ENCODE measurements at regions not wholly inside any gene's neighbourhood (a gene's known extent, or its start where the extent isn't known, plus 50 kb on each side); places are given as distances from the start of the nearest gene placed in this dataset.

DNA sequence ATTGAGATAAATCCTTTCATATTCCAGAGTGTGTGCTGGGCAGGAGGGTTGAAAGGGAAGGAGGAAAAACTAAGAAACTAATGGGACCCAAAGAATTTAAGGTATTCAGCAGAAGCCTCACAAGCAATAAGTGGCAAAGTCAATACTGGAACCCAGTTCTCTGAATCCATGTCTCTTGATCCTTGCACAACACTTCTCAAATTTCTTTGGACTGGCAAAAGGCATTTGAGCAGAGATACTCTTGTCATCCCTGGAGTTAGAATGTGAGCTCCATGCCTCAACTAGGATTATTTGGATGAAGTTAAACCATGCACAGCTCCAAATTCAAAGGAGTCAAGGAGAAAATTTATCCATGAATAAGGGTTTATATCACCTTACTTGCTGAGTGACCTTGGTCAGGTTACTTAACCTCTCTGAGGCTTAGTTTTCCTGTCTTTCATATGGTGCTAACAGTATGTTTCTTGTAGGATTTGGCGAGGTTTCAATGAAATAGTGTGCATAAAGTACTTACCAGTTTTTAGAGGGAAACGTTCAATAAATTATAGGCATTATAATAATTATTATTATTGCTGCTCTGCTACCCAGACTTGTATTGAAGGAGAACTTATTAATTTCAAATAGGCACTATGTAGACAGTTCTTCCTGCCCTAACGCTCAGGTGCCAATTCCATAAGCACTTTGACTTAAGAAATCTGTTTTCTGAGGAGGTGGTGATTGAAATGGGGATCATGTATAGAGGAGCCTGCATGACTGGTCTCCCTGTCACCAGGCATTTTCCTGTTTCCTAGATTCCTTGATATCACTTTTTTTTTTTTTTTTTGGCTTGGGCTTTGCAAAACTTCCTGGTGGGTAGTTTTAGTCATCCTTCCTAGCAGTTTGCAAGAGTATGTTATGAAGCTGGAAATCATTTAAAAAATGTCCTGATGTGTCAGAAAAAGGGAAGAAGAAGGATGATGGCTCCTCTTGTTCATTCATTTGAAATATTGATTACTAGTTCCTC lies 125.0 kb upstream of the JUN start:
- no peaks in the 10 kb centered on the region for H3K9me3 Mint-ChIP-seq (ENCODE audit: low read depth)
- no peak for DNase-seq (ENCODE audit: low spot score)
- H3K4me1 Mint-ChIP-seq (ENCODE audit: low read depth), result peaks cover 21% of the 10 kb centered on the region
- H3K36me3 Mint-ChIP-seq (ENCODE audit: low read depth), result no peaks in the 10 kb centered on the region
- no peak overlapping the region for H3K4me3 Mint-ChIP-seq (ENCODE audit: unreplicated experiment)
- H3K27ac Mint-ChIP-seq (ENCODE audit: unreplicated experiment), result no peak overlapping the region
- TF ChIP-seq, protein P1, sequence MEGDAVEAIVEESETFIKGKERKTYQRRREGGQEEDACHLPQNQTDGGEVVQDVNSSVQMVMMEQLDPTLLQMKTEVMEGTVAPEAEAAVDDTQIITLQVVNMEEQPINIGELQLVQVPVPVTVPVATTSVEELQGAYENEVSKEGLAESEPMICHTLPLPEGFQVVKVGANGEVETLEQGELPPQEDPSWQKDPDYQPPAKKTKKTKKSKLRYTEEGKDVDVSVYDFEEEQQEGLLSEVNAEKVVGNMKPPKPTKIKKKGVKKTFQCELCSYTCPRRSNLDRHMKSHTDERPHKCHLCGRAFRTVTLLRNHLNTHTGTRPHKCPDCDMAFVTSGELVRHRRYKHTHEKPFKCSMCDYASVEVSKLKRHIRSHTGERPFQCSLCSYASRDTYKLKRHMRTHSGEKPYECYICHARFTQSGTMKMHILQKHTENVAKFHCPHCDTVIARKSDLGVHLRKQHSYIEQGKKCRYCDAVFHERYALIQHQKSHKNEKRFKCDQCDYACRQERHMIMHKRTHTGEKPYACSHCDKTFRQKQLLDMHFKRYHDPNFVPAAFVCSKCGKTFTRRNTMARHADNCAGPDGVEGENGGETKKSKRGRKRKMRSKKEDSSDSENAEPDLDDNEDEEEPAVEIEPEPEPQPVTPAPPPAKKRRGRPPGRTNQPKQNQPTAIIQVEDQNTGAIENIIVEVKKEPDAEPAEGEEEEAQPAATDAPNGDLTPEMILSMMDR (IDR thresholded peaks at IDR 0.05), result no peak
- no peaks in the 10 kb centered on the region for H3K27me3 Mint-ChIP-seq (ENCODE audit: low read depth)

DNA sequence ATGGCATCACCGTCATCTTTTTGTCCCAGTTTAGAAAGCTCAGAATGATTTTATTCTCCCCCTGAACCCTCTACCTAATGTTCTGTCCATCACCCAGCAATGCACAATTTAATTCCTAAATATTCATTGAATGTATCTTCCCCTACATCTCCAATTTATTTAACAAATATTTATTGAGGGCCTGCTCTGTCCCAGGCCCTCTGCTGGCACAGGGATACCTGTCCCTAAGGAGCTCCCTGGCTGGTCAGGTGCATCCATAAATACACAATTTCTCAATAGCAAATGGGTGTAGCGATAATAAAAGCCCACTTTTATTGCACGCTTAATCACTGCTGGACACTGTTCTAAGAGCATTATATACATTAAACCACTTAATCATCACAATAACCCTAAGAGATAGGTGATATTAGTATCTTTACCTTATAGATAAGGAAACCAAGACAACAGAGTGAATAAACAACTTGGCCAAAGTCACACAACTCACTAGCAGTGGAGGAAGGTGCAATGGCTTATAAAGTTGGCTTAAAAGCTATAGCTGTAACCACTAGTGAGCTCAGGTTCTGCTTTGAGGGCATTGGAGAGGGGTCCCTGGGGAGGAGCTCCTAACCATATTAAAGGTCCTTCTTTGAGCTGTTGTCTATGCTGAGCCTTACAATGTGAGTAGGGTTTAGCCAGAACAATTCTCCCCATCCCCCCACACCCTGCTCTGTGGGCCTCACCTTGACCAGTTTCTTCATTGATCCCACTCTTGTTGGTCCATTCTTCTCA lies 126.3 kb upstream of the JUN start:
- DNase-seq (ENCODE audit: low spot score), result no peak
- peaks cover 15% of the 10 kb centered on the region for H3K4me1 Mint-ChIP-seq (ENCODE audit: low read depth)

DNA sequence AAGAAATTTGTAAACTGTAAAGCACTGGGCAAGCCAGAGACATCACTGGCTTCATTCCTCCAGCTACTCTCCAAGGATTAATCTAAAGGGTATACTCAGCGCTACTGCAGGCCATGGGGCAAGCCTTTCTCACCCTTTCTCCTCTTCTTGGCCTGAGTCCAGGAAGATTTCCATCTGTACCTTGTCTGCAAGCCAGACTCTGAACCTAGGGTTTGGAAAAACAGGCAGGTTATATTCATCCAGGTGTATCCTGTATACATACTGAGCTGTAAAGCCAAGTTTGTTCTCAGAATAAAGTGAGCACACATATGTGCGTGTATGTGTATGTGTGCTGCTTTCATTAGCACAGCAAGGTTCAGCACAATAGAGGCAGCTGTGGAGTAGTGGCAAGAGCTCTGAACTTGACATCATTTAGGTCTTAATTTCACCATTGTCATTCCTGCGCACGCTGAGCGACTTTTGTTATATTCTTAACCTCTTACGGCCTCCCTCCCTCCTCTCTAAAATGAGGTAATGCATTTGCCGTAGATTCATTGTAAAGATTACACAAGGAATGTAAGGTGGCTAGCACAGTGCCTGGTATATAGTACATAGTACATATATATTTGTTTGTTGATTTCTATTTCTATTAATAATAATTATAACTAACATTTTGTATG lies 128.1 kb upstream of the JUN start:
- DNase-seq (ENCODE audit: low spot score), result no peak
- peaks cover 3% of the 10 kb centered on the region for H3K36me3 Mint-ChIP-seq (ENCODE audit: low read depth)
- H3K27me3 Mint-ChIP-seq (ENCODE audit: low read depth), result no peaks in the 10 kb centered on the region
- TF ChIP-seq, protein P1 (IDR thresholded peaks at IDR 0.05), result no peak
- peaks cover 10% of the 10 kb centered on the region for H3K9me3 Mint-ChIP-seq (ENCODE audit: low read depth)
- no peak overlapping the region for H3K27ac Mint-ChIP-seq (ENCODE audit: unreplicated experiment)
- no peak overlapping the region for H3K4me3 Mint-ChIP-seq (ENCODE audit: unreplicated experiment)
- H3K4me1 Mint-ChIP-seq (ENCODE audit: low read depth), result peaks cover 15% of the 10 kb centered on the region

More for the DNA sequence above, 126.3 kb upstream of the JUN start:
- Mint-ChIP-seq H3K27ac (ENCODE audit: unreplicated experiment) (no peak overlapping the region), H3K27me3 (ENCODE audit: low read depth) (no peaks in the 10 kb centered on the region), H3K4me3 (ENCODE audit: unreplicated experiment) (no peak overlapping the region), H3K9me3 (ENCODE audit: low read depth) (peaks cover 8% of the 10 kb centered on the region), H3K36me3 (ENCODE audit: low read depth) (peaks cover 3% of the 10 kb centered on the region)
- TF ChIP-seq, protein P1 (IDR thresholded peaks at IDR 0.05), result no peak

DNA sequence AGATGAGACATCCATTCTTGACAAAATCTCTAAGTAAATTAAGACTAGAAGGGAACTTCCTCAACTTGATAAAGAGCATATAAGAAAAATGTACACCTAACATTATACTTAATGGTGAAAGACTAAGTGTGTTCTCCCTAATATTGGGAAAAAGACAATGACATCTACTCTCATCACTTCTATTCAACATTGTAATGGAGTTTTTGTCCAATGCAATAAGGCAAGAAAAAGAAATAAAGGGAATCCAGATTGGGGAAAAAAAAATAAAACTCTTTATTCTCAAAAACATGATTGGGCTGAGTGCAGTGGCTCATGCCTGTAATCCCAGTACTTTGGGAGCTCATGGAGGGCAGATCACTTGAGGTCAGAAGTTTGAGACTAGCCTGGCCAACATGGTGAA lies 131.1 kb upstream of the JUN start:
- Mint-ChIP-seq H3K27ac (ENCODE audit: unreplicated experiment) (no peak overlapping the region), H3K27me3 (ENCODE audit: low read depth) (no peaks in the 10 kb centered on the region), H3K4me1 (ENCODE audit: low read depth) (no peaks in the 10 kb centered on the region)

More for the DNA sequence above, 131.1 kb upstream of the JUN start:
- Mint-ChIP-seq H3K9me3 (ENCODE audit: low read depth) (peaks cover 10% of the 10 kb centered on the region), H3K36me3 (ENCODE audit: low read depth) (peaks cover 3% of the 10 kb centered on the region), H3K4me3 (ENCODE audit: unreplicated experiment) (no peak overlapping the region)
- DNase-seq (ENCODE audit: low spot score), result no peak
- TF ChIP-seq, protein P1 (IDR thresholded peaks at IDR 0.05), result no peak
